DOHH2 (cell line): ENCODE measurements at regions not wholly inside any gene's neighbourhood (a gene's known extent, or its start where the extent isn't known, plus 50 kb on each side); places are given as distances from the start of the nearest gene placed in this dataset.

Source experiments
- H3F3A ChIP-seq: fragments of 200-600 bp; sonication (generic), shearing (Covaris generic); 2 replicates; pipeline ENCODE4 v1.6.0; 2016; ENCODE audit warnings: antibody characterized with exemption, mild to moderate bottlenecking; ENCODE audit not compliant: control insufficient read depth, insufficient read depth
- H3K27ac ChIP-seq: fragments of 200-600 bp; sonication (generic); 2 replicates; pipeline ENCODE4 v1.5.1; 2014; ENCODE audit warnings: low read depth, mild to moderate bottlenecking, low read length, moderate library complexity
- H3K27me3 ChIP-seq: fragments of 200-600 bp; sonication (generic); 2 replicates; pipeline ENCODE4 v1.6.1; 2014; ENCODE audit warnings: mild to moderate bottlenecking, low read length, mixed read lengths; ENCODE audit not compliant: control insufficient read depth
- H3K36me3 ChIP-seq: fragments of 200-600 bp; sonication (generic); 2 replicates; pipeline ENCODE4 v1.6.1; 2014; ENCODE audit warnings: mild to moderate bottlenecking, low read length, moderate library complexity, mixed read lengths; ENCODE audit not compliant: control insufficient read depth
- H3K4me1 ChIP-seq: fragments of 200-600 bp; sonication (generic); 2 replicates; pipeline ENCODE4 v1.6.1; 2014; ENCODE audit warnings: mild to moderate bottlenecking, low read length, mixed read lengths; ENCODE audit not compliant: control insufficient read depth
- H3K4me2 ChIP-seq: fragments of 200-600 bp; sonication (generic); 2 replicates; pipeline ENCODE4 v1.6.0; 2014; ENCODE audit warnings: mild to moderate bottlenecking, low read length, moderate library complexity
- H3K4me3 ChIP-seq: fragments of 200-600 bp; sonication (generic); 2 replicates; pipeline ENCODE4 v1.5.1; 2014; ENCODE audit warnings: mild to moderate bottlenecking, low read length, mixed read lengths
- H3K79me2 ChIP-seq: fragments of 200-600 bp; sonication (generic); 2 replicates; pipeline ENCODE4 v1.6.1; 2014; ENCODE audit warnings: mild to moderate bottlenecking, low read length, mixed read lengths; ENCODE audit not compliant: control insufficient read depth
- H3K9me2 ChIP-seq: fragments of 200-600 bp; sonication (generic); replicated peaks from 2 replicates; pipeline ENCODE4 v1.6.1; 2014; ENCODE audit warnings: mild to moderate bottlenecking, low read length, mixed read lengths; ENCODE audit not compliant: control insufficient read depth
- H3K9me3 ChIP-seq: fragments of 200-600 bp; sonication (generic); 2 replicates; pipeline ENCODE4 v1.6.1; 2014; ENCODE audit warnings: antibody characterized with exemption, low read length, mixed read lengths; ENCODE audit not compliant: control insufficient read depth, insufficient read depth
- H4K20me1 ChIP-seq: fragments of 200-600 bp; sonication (generic); 2 replicates; pipeline ENCODE4 v1.6.0; 2014; ENCODE audit warnings: low read depth, mild to moderate bottlenecking, antibody characterized with exemption, low read length, moderate library complexity; ENCODE audit not compliant: control insufficient read depth, insufficient read depth
- EZH2phosphoT487 ChIP-seq: fragments of 200-600 bp; sonication (generic); IDR thresholded peaks from 2 replicates; pipeline ENCODE4 v1.6.1; 2017; ENCODE audit warnings: borderline replicate concordance, mild to moderate bottlenecking, antibody characterized with exemption, low read length, moderate library complexity, mixed read lengths
- TF ChIP-seq, protein P1 (sequence below): fragments of 200-600 bp; sonication (generic); IDR thresholded peaks from one replicate; pipeline ENCODE4 v1.5.1; 2014; ENCODE audit warnings: antibody characterized with exemption, mild to moderate bottlenecking, low read depth, low read length; ENCODE audit not compliant: poor library complexity, severe bottlenecking

DNA sequence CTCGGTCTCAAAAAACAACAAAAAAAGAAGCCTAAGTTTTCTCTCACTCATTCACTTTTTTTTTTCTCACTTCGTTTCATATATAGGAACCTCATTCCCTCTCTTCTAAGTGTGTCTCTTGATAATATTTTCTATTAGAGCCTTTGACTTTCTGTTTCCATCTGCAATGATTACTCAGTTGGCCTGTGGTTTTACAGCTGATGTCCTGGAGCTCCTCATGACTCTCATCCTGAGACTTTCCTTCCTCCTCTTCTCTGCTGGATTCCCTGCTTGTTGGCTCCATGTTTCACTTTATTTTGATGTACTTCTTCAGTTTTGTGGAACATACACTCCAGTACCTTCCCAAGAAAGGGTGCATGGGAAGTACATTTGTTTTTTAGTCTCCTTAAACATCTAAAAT lies 154.2 kb upstream of the GATA6 start:
- no peak overlapping the region for H3K4me3 ChIP-seq
- H3K4me2 ChIP-seq, result no peak overlapping the region
- no peaks in the 10 kb centered on the region for H3K27me3 ChIP-seq
- H3K27ac ChIP-seq, result no peak overlapping the region
- no peaks in the 10 kb centered on the region for H3K9me3 ChIP-seq
- no peaks in the 10 kb centered on the region for H3K79me2 ChIP-seq
- no peaks in the 10 kb centered on the region for H3K9me2 ChIP-seq
- TF ChIP-seq EZH2phosphoT487, result no peak
- TF ChIP-seq, protein P1, sequence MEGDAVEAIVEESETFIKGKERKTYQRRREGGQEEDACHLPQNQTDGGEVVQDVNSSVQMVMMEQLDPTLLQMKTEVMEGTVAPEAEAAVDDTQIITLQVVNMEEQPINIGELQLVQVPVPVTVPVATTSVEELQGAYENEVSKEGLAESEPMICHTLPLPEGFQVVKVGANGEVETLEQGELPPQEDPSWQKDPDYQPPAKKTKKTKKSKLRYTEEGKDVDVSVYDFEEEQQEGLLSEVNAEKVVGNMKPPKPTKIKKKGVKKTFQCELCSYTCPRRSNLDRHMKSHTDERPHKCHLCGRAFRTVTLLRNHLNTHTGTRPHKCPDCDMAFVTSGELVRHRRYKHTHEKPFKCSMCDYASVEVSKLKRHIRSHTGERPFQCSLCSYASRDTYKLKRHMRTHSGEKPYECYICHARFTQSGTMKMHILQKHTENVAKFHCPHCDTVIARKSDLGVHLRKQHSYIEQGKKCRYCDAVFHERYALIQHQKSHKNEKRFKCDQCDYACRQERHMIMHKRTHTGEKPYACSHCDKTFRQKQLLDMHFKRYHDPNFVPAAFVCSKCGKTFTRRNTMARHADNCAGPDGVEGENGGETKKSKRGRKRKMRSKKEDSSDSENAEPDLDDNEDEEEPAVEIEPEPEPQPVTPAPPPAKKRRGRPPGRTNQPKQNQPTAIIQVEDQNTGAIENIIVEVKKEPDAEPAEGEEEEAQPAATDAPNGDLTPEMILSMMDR, result no peak
- no peaks in the 10 kb centered on the region for H3F3A ChIP-seq
- no peaks in the 10 kb centered on the region for H3K36me3 ChIP-seq
- H4K20me1 ChIP-seq, result no peaks in the 10 kb centered on the region
- no peaks in the 10 kb centered on the region for H3K4me1 ChIP-seq

DNA sequence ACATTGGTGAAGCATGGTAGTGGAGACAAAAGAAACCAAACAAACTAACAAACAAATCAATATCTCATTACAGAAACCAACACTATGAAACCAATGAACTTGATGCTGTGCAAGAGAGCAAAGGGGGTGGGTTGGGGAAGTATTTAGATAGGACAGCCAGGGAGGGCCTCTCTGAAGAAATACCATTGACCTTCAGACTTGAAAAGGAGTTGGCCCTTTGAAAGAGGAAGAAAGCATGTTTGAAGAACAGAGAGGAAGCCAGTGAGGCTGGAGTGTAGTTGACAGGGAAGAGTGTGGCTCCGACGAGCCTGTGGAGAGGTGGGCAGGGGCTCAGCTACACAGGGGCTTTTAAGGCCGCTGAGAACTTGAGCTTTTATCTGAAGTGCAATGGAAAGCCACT lies 151.0 kb upstream of the GATA6 start:
- no peaks in the 10 kb centered on the region for H3K27me3 ChIP-seq
- H3K79me2 ChIP-seq, result no peaks in the 10 kb centered on the region
- H3K4me3 ChIP-seq, result no peak overlapping the region
- no peaks in the 10 kb centered on the region for H3K9me2 ChIP-seq
- no peaks in the 10 kb centered on the region for H3K9me3 ChIP-seq
- no peaks in the 10 kb centered on the region for H4K20me1 ChIP-seq
- no peak overlapping the region for H3K4me2 ChIP-seq
- H3K4me1 ChIP-seq, result no peaks in the 10 kb centered on the region
- TF ChIP-seq EZH2phosphoT487, result no peak
- no peaks in the 10 kb centered on the region for H3F3A ChIP-seq
- H3K36me3 ChIP-seq, result no peaks in the 10 kb centered on the region
- H3K27ac ChIP-seq, result no peak overlapping the region

DNA sequence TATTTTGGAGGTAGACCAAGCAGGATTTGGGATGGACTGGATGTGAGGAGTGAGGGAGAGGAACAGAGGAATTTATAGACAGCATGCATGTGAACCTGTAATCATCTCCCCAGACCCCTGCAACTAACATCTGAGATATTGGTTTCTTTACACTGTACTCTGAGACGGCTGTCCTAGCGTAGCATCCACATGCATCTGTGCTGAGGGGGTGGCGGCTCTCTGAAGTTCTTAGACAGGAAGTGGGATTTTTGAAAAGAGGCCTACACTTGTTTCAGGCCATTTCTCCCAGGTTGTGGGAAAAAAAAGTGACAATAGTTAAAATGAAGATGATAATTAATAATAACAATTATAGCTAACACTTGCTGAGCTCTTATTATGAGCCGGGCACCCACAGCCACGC lies 150.2 kb upstream of the GATA6 start:
- no peaks in the 10 kb centered on the region for H3K27me3 ChIP-seq
- no peak overlapping the region for H3K4me2 ChIP-seq
- H3K27ac ChIP-seq, result no peak overlapping the region
- no peaks in the 10 kb centered on the region for H3F3A ChIP-seq
- no peak overlapping the region for H3K4me3 ChIP-seq
- no peaks in the 10 kb centered on the region for H4K20me1 ChIP-seq
- no peaks in the 10 kb centered on the region for H3K4me1 ChIP-seq
- no peak for TF ChIP-seq EZH2phosphoT487
- TF ChIP-seq, protein P1, result no peak
- H3K9me3 ChIP-seq, result no peaks in the 10 kb centered on the region
- H3K36me3 ChIP-seq, result no peaks in the 10 kb centered on the region
- no peaks in the 10 kb centered on the region for H3K79me2 ChIP-seq
- no peaks in the 10 kb centered on the region for H3K9me2 ChIP-seq

DNA sequence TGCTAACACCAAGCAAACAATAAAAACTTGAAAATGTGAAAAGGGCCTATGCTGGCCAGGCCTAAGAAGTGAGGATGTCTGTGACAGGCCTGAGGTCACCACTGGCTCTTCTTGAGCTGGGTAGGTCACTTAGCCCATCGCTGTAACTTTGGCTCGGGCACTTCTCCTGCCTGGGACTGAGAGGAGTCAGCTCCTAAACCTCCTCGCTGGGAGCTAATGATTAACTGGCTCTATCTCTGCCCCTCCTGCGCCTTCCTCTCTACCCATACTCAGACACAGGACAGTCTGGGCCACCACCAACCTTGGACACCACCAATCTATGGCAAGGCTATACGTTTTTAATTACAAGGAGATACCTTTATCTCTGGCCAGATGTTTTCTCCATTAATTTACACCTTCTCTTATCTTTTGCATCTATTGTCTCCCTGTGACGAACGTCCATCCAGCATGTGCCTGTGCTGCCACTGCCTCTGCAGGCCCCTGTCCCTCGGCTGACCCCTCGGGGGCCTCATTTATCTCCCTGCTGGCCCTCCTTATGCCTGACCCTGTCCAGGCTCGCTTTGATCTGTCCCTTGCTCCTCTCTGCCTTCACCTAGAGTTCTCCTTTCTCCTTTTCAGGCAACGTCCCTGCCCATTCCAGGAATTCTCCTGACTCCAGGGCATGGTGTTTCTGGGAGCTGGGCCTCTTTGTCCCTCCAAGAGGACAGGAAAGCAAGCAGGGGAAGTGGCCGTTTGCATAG lies 149.1 kb upstream of the GATA6 start:
- Histone ChIP-seq H3F3A (no peaks in the 10 kb centered on the region), H3K4me2 (no peak overlapping the region), H3K9me2 (no peaks in the 10 kb centered on the region), H3K4me1 (no peaks in the 10 kb centered on the region), H4K20me1 (no peaks in the 10 kb centered on the region), H3K36me3 (no peaks in the 10 kb centered on the region), H3K9me3 (no peaks in the 10 kb centered on the region), H3K4me3 (no peak overlapping the region), H3K79me2 (no peaks in the 10 kb centered on the region), H3K27me3 (no peaks in the 10 kb centered on the region), H3K27ac (no peak overlapping the region)
- TF ChIP-seq, protein P1, result no peak
- no peak for TF ChIP-seq EZH2phosphoT487
